GM21723 (cell line): ENCODE measurements at regions not wholly inside any gene's neighbourhood (a gene's known extent, or its start where the extent isn't known, plus 50 kb on each side); places are given as distances from the start of the nearest gene placed in this dataset.

Source experiments
- ATAC-seq: cut with Tn5 transposase; IDR thresholded peaks from one replicate; pipeline ENCODE4 v1.9.1; 2021; ENCODE audit warnings: mild to moderate bottlenecking, moderate library complexity; ENCODE audit not compliant: unreplicated experiment

DNA sequence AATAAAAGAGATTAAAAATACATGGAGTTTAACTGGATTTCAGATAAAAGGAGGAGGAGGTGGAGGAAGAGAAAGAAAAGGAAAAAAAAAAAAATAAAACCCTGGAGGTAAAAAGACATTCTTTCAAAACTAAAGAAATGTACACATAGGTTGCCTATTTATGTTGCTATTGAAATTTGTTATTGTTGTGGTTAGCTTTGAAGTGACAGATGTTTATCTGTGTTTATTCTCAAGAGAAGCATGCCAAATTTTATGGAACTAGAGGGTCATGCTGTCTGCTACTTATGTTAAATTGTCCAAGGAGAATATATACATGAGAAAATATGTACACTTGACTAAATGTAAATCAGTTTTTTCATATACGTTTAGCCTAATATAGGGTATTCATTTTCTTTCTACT is 653.2 kb downstream of the DCDC2C start:
- ATAC-seq, result no peak

DNA sequence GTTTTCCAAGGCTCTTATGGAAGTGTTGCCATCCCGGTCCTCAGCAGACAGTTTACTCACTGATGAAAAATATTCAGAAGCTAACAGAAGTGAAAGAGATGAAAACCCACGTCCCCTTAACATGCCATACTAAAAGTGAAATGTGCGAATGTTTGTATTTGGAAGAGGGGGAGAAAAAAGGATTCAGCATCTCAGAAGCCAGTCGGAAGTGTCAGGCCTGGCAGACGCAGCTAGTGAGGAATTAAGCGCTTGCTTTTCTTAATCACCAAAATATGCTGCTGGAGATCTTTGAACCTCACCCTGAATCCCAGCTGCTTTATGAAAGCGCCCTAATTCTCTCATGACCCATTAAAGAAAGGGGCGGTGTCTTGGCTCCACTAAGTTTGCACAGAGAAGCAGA is 653.7 kb downstream of the DCDC2C start:
- ATAC-seq, result no peak

DNA sequence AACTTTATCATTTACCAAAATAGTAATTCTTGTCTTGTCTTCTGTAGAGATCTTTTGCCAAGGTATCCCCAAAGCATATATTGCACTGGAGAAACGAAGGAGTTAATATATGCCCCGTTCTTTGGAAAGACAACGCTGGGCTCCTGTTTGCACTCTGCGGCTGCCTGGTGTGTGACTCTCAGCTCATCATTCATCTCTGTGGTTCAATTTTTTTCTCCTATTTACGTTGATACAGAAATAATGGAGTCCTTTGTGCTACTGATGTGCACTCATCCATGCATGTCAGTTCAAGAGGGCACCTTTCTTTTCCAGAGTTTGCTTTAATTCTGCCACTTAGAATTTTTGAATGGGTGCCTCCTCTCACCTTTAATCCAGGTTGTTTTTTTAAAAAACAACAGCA is 655.5 kb downstream of the DCDC2C start:
- no peak for ATAC-seq

DNA sequence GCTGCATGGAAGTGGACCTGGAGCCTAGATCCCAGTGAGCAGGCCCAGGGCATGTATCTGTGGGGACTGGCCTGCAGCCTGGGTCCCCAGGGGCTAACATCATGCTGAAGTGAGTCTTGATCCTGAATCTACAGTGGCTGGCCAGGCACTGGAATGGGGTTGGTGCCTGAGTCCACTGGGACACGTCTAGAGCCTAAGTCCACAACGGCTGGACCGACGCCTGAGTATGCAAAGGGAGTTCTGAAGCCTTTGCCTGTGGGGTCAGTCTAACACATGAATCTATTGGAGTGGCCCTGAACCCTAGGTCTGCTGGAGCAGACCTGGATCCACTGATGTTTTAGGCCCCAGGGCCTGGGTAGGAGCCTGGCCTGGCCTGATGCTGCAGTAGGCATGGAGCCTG is 665.5 kb downstream of the DCDC2C start:
- ATAC-seq, result no peak

DNA sequence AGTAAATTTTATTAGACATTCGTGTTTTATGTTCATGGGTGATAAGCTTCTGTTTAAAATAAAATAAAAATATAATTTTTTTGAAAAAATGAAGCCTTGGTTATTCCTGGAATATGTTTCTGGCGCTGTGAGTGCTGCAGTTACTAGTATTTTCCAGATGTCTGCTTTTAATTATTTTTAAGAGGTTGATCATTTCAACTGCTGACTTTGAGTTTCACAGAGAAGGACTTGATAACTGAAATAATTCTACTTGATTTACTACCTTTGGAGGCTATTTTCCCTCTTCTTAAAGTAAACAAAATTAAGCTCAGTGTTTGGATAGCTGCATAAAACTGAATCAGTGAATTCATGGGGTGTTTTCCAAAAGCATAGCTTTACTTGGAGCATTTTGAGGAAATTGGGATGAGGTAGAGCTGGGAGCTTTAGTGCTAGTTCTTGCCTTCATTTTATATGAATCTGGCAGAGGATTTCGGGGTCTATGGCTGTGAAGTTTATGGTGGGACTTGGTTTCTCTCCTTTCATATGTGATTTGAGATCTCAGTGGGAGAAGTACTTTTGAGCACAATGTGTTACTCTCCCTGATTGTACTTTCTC is 666.5 kb downstream of the DCDC2C start:
- no peak for ATAC-seq

DNA sequence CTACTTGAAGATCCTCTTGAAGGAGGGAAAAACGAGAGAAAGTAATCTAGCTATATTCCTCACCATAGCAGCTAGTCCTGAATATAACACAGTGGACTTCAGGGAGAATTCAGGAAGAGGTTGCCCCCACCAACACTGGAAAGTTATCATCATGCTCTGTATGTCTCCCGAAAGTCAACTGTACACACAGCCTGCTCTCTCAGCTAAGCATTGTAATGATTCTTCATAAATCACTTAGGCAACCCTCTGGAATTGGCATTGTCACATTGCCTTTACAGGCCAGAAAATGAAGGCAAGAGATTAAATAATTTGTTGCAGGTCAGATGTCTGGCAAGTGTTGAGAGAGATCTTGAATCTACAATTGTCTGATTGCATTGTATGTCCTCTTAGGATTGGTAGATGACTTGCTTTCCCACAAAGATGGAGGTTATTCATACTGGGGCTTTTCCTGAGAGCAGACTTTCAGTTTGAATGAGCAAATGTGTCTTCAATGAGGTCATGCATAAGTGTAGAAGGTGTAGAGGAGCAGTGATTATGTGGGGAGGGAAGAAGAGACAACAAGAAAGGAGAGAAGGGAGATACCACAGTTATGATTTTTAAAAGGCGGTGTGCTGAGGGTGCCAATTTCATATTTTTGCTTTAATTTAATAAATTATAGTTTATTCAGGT is 667.2 kb downstream of the DCDC2C start:
- no peak for ATAC-seq

DNA sequence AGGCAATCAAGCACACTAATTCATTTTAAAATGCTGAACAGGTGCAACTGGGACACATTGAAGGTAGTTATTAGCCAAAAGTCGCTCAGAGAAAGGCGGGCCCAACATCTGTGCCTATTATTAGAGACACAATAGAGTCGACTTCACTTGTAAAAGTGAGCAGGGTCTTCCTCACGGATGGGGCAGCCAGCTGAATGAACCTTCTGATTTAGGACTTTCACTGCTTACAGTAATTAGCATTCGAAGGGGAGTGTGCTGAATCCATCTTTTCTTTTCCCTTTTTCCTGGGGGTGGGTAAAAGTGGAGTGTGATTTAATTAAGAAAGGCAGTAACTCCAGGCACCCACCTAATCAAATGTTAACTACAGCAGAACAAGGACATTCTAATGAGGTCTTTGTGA is 677.7 kb downstream of the DCDC2C start:
- ATAC-seq, result no peak

DNA sequence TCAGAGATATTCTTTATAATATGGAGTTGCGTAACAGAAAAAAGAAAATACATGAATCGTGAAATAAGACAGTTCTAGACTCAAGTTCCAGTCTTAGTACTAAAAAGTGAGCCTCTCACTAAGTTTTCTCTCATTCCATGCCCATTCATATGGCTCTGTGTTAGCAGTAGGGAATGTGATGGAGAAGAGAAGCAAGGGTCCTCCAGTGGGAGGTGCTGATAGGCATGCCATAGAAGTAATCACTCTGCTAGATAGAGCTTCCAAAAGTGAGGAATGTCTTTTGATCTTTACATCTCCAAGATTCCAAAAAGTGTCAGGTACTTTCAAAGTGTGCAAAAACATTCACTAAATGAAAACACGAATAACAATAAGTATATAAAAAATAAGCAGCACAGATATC is 678.4 kb downstream of the DCDC2C start:
- ATAC-seq, result no peak

DNA sequence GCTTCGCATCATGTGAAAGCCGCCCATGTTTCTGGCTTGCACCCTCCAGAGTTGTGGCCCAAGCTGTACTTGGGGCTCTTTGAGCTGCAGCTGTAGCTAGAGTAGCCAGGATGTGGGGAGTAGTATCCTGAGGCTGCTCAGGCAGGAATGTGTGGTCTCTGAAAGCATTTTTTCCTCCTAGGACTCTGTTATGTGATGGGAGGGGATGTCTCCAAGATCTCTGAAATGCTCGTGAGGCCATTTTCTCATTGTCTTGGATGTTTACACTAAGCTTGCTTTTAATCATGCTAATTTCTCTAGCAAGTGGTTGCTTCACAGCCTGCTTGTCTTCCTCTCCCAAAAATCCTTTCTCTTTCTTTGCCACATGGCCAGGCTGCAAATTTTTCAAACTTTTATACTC is 687.6 kb downstream of the DCDC2C start:
- no peak for ATAC-seq

DNA sequence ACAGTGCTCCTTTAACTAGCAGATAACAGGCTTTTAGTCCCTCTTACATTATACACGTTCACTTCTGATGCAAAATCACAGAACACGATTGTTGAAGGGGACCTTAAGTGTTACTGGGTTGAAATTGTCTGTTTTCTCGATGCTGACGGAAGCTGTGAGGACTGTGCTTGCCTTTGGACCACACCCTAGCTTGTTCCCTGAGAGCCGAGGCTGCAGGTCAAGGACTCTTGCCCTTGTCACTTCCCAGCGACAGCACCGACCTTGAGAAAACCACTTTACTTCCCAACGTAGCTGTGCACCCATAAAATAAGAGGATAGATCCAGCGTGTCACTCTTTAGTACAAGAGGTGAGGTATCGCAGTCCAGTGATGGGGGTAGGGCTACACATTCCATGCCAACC is 701.0 kb downstream of the DCDC2C start:
- no peak for ATAC-seq

DNA sequence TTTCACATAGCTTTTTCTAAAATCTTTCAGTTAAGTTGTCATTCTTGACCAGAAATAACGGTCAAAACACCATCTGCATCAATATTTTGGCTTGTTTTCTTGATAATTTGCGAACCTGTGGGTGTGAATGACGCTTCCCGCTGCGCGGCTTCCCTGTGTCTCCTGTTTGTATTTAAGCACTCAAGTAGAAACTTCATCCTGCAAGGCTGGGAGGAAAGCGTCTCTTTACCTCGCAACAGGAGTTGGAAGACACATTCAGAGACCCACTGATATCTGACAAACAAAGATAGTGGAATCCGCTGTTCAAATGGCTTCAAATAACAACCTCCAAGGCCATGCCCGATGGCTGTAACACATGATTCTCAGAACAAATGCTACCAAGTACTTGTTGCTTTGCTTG is 704.9 kb downstream of the DCDC2C start:
- ATAC-seq, result no peak

DNA sequence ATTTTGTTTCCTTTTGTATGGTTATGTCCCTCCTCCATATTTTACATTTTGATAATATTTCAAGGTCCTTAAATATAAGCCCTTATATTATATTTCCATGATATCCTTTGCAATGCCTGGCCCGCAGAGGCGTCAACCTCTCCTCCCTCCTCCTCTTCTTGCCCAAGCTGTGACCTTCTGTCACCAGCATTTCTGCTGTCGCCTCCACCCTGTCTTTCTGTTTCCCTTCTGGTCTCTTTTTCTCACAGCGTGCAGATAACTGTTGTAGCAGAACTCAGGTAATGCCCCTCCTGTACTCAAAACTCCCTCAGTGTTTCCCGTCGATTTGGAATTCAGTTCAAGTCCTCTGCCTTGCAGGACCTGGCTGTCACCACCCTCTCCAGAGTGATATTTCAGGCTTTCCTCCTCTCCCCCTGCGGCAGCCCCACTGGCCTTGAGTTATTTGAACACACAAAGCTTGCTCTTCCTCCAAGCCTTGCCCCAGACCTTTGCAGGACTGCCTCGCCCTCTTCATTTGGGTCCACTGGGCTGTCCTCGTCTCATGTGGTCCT is 709.3 kb downstream of the DCDC2C start:
- no peak for ATAC-seq

DNA sequence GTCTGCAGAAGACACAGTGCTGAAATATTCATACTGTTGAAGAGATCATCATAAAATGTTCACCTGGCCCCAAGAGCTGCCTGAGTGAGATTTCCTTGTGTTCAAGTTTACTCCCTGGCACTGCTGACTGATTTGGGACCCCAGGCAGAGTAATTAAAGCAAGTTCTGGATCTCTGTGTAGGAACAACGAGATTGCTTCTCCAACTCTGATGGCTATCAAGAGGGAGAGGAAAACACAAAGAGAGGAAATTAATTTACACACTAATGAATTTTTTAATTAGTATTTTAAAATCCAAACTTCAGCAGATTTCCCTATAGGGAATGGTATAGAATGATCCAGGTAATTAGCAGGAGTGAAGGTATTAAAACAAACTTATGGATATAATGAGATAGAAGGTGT is 711.8 kb downstream of the DCDC2C start:
- no peak for ATAC-seq

DNA sequence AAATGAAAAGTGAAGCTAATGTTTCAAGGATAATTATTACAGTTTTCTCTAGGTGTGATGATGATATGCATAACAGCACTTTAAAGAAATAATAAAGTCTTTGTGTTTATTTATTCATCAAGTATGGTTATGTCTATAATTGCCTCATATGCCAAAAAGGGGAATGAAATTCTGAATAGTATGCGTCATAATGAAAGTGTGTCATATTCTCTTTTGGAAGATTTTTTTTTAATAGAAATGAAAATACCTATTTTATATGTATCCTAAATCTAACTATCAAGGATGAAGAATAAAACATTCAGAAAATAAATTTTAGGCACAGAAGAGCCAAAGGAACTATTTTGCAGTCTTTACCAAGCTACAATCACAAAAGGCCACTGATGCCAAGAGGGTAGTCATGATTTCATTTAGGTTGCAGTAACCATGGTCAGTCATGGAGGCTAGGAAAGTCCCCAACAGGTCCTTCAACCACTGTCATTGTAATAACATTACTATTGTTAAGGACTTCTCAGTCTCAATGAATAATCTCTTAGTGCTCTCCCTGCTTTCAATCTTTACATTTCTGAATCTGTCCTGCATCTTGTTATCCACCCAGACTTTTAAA is 712.5 kb downstream of the DCDC2C start:
- no peak for ATAC-seq

DNA sequence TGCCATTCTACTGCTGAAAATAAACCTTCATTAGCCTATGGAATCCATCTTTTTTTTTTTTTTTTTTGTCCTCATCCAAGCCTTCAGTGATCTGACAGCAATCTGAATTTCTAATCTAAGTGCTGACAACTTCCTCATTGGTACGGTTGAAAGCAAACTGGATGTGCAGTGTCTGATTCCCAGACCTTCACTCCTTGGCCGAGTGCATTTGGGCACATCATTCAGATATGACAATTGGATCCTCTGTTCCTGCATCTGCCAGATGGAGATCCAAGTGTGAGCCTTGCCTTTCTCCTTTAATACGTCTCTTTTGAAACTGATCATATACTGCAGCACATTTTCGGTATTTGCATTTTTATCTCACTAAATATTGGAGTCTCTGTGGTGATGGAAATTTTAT is 713.1 kb downstream of the DCDC2C start:
- no peak for ATAC-seq

DNA sequence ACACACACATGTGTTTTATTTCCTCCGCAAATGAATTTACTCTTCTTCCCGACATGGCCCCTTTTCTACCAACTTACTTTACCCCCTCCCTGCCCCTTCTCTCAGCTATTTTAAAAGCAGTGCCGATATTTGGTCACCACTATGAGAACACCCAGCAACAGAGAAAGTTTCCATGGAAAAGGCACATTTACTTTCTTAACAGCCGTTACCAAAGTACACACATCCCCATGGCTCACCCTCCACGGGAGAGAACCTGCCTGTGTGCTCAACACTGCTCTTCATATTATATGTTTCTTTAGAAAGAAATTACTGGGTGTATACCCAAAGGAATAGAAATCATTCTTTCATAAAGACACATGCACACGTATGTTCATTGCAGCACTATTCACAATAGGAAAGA is 714.4 kb downstream of the DCDC2C start:
- ATAC-seq, result no peak

DNA sequence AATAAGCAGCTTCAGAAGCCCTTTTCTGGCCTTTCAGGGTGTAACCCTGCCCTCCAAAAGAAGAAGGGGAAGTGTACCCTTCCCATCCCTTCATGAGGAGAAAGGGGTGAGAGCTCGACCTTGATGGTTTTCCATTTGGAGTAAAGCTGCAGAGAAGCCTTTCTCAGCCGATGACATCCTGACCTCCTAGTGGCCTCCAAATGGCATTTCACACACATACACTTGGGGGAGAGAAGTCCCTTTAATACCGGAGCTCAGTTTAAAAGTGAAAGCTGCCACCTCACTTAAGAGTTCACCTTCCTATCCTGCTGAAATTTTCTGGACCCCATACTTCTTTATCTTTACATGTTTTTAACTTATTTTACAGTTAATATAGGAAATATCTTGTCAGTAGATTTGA is 716.7 kb downstream of the DCDC2C start:
- no peak for ATAC-seq

DNA sequence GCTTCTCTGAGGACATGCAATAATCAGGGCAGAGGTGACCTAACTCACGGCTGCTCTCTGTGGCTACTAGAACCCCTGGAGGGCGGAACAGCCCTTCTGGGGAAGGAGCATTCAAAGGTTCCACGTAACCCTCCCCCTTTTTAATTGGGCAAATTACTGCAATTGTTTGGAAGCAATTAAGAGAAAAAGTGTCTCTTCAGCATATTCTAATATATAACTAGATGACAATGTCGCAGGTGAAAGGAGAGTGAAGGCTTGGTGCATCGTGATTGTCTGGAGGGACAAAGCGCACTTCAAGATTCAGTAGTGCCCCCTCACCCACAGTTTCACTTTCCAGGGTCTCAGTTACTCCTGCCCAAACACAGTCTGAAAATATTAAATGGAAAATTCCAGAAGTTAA is 720.8 kb downstream of the DCDC2C start:
- ATAC-seq, result no peak

DNA sequence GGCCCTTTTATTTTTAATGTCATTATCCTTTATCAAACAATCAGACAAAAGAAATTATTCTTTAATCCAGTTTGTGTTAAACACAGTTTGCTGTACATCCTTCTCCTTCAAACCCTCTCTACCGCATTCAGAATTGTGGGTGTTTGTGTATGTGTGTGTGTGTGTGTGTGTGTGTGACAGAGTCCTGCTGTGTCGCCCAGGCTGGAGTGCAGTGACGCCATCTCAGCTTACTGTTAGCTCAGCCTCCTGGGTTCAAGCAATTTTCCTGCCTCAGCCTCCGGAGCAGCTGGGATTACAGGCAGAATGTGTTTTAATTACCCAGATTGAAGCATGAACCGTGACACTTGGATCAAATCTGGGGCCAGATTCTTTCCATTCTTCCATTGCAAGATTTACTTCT is 723.7 kb downstream of the DCDC2C start:
- ATAC-seq, result no peak

DNA sequence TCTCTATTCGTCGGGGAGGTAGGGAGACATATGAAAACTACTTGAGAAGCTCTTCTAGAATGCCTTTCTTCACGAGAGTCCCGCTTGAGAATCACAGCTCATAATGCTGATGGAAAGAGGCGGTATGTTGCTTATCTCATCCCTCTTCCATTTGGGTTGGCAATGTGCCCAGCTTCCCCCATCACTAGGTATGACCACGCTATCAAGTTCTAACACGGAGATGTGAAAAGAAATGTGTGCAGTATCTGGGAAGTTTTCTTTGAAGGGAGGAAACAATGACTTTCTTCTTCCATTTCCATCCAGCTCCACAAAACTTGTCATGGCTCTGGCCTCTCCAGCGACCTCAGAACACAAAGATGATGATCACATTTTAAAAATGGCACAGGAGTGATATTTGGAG is 742.4 kb downstream of the DCDC2C start:
- no peak for ATAC-seq

DNA sequence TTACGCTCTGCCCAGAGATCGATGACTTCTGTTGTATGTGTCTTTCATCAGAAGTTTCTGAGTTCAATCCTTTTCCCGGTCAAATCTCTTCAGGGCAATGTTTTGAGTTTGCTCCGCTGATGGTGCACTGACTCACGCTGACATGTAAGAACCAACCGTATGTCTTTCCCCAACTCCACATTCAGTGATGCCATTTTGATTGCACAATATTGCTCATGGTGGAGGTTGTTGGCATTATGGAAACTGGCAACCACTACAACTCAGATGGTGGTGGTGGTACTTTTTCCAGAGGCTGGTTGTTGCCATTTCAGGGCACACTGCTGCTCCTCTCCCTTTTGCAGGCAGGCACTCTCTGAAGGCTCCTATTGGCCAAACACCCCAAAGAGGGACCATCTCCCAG is 751.5 kb downstream of the DCDC2C start:
- ATAC-seq, result no peak

DNA sequence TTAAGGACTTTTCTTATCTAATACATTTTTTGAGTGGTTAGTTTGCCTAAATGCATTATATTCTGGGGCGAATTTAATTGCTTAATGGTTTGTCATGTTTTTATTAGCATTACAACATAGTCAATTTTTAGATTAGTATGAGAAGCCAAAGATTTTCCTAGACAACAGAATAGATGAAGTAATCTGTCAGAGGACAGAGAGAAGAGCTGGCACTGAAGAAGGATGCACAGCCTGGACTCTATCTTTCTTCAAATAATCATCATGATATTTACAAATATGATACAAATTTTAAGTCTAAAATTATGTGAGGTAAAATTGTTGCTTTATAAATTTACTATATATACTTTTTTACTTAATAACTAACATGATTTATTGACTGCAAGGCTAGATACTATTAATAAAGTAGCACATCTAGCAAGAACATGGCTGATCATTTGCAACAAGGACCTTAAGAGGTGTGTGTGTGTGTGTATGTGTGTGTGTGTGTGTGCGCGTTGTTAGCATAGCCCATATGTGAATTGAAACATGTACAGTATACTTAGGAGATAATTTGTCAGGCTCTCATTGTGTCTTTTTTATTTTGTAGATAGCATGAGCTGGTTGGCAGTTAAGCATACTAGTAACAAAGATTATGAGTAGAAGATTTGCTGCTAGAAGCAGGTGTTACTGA is 752.2 kb downstream of the DCDC2C start:
- no peak for ATAC-seq
